AG04449 (cell line): ENCODE measurements at regions not wholly inside any gene's neighbourhood (a gene's known extent, or its start where the extent isn't known, plus 50 kb on each side); places are given as distances from the start of the nearest gene placed in this dataset.
"Not testable (repeated sequence)": the region's sequence is repeated elsewhere in the genome, so short reads cannot be mapped to it uniquely, and the experiment has no call there.

Experiments
- CTCF ChIA-PET: fragments of 350-600 bp; formaldehyde crosslinking; extraction: SDS; loops from one replicate; lab custom pipeline; 2021; ENCODE audit warnings: antibody characterized with exemption; lab: Yijun Ruan, JAX
- POLR2A ChIA-PET: fragments of 400-600, 350-600 bp; formaldehyde crosslinking; extraction: SDS; loops from one replicate; lab custom pipeline; 2020; ENCODE audit warnings: antibody characterized with exemption, inconsistent platforms; lab: Yijun Ruan, JAX
- DNase-seq: peaks from one replicate; pipeline ENCODE4 v3.0.0-alpha.2; 2010; ENCODE audit warnings: low read depth, low spot score
- H3K4me3 ChIP-seq: 2 replicates; pipeline ENCODE4 v1.5.1; 2011; ENCODE audit warnings: low read depth, mild to moderate bottlenecking, control low read depth, low read length
- CTCF ChIP-seq: IDR thresholded peaks from one replicate; pipeline ENCODE4 v1.5.1; 2011; ENCODE audit warnings: mild to moderate bottlenecking, moderate library complexity, low read length, control low read depth, inconsistent platforms; ENCODE audit not compliant: insufficient read depth; ENCODE audit errors: missing control alignments

GRCh38 chr15:26223720-26224119 is 360.6 kb upstream of the ATP10A start:
- CTCF ChIA-PET: no interaction called here
- DNase-seq: no peak
- no peak overlapping the region for H3K4me3 ChIP-seq
- TF ChIP-seq CTCF: no peak
- POLR2A ChIA-PET: no interaction called here

GRCh38 chr15:26222781-26223180 is 359.7 kb upstream of the ATP10A start:
- no peak for TF ChIP-seq CTCF
- ChIA-PET POLR2A (no interaction called here), CTCF (no interaction called here)
- DNase-seq: no peak
- no peak overlapping the region for H3K4me3 ChIP-seq

- H3K4me3 ChIP-seq, CTCF ChIA-PET, DNase-seq: not testable (repeated sequence)
- POLR2A ChIA-PET: interaction anchor here (0.6 kb wide), 1 partner anchor 497 kb away, joined by 3 read pairs; no protein-coding TSS in a partner anchor
Measured at GRCh38 chr15:26217043-26217442, 353.9 kb upstream of the ATP10A start.

- H3K4me3 ChIP-seq: no peak overlapping the region
- no peak for TF ChIP-seq CTCF
- CTCF ChIA-PET: interaction anchor here (0.9 kb wide), 1 partner anchor 47 kb away, joined by 3 read pairs; no protein-coding TSS in a partner anchor
- DNase-seq: no peak
- POLR2A ChIA-PET: no interaction called here
Measured at GRCh38 chr15:26214290-26214689, 351.2 kb upstream of the ATP10A start.

- DNase-seq: no peak
- ChIA-PET POLR2A (no interaction called here), CTCF (interaction anchor here (0.9 kb wide), 1 partner anchor 48 kb away, joined by 3 read pairs; no protein-coding TSS in a partner anchor)
- H3K4me3 ChIP-seq: no peak overlapping the region
- no peak for TF ChIP-seq CTCF
Measured at GRCh38 chr15:26213427-26213826, 350.3 kb upstream of the ATP10A start.

- CTCF ChIA-PET: interaction anchor here (1.1 kb wide), 1 partner anchor 49 kb away, joined by 5 read pairs; no protein-coding TSS in a partner anchor
- POLR2A ChIA-PET: no interaction called here
- H3K4me3 ChIP-seq: no peak overlapping the region
- no peak for TF ChIP-seq CTCF
- no peak for DNase-seq
Measured at GRCh38 chr15:26212109-26212508, 349.0 kb upstream of the ATP10A start.

- no peak overlapping the region for H3K4me3 ChIP-seq
- no peak for TF ChIP-seq CTCF
- no peak for DNase-seq
- ChIA-PET CTCF (no interaction called here), POLR2A (no interaction called here)
Measured at GRCh38 chr15:26210980-26211379, 347.9 kb upstream of the ATP10A start.
